EL (cell line): ENCODE measurements at regions not wholly inside any gene's neighbourhood (a gene's known extent, or its start where the extent isn't known, plus 50 kb on each side); places are given as distances from the start of the nearest gene placed in this dataset.
"Not testable (repeated sequence)": the region's sequence is repeated elsewhere in the genome, so short reads cannot be mapped to it uniquely, and the experiment has no call there.

Experiments
- DNase-seq: peaks from one replicate; pipeline ENCODE4 v3.0.0-alpha.2; 2016

GRCh38 chr4:123605797-123606196 lies 209.2 kb downstream of the SPRY1 start:
- not testable (repeated sequence) for DNase-seq

DNA sequence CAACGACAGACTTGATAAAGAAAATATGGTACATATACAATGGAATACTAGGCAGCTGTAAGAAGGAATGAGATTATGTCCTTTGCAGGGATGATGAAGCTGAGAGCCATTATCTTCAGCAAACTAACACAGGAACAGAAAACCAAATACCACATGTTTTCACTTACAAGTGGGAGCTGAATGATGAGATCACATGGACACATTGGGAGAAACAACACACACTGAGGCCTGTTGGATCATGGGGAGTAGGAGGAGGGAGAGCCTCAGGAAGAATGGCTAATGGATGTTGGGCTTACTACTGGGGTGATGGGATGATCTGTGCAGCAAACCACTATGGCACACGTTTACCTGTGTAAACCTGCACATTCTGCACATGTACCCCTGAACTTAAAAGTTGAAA lies 209.7 kb downstream of the SPRY1 start:
- no peak for DNase-seq

GRCh38 chr4:123606946-123607542 lies 210.4 kb downstream of the SPRY1 start:
- no peak for DNase-seq

GRCh38 chr4:123609829-123610228 lies 213.2 kb downstream of the SPRY1 start:
- DNase-seq: no peak

- DNase-seq: no peak
Measured at GRCh38 chr4:123613586-123614344, 217.2 kb downstream of the SPRY1 start.

DNA sequence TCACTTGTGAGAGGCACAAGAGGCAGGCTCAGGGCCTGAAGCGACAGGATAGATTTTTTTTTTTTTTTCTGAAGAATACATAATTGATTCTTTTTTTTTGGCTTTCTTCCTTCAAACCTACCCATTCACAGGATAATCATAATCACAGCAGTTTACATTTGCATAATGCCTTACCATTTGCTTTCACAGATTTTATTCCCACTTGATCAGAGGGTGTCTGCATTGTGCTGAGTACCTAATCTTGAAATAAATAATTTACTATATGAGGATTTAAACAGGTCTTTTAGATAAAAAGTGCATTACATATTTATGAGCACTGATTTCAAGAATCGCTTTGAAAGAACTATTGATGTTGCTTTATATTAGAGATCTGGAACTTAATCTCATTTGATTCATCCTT lies 219.3 kb downstream of the SPRY1 start:
- no peak for DNase-seq

DNA sequence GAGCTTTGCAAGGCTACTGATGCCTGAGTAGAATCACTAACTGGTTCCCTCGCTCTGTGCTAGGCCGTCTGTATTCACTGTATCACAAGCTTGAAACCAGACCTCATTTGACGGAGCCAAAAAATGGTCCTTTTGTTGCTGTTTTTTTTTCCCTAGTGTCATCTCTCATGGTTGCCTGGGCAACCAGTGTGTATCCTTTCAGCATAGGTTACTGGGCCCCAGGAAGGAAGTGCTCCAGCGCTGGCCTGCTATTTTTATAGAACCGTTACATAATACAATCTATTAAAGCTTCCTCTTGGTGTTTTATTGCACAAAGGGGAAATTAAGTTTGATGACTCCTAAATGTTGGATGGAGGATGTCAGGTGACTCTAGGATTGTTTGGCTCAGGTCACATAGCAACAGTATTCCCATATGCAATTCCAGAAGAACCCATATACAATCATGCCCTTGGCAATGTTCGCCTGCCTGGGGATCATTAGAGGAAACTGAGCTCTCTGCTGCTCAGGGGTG lies 220.4 kb downstream of the SPRY1 start:
- DNase-seq: no peak

- no peak for DNase-seq
Measured at GRCh38 chr4:123617791-123618190, 221.2 kb downstream of the SPRY1 start.

- no peak for DNase-seq
Measured at GRCh38 chr4:123618606-123619005, 222.0 kb downstream of the SPRY1 start.

DNA sequence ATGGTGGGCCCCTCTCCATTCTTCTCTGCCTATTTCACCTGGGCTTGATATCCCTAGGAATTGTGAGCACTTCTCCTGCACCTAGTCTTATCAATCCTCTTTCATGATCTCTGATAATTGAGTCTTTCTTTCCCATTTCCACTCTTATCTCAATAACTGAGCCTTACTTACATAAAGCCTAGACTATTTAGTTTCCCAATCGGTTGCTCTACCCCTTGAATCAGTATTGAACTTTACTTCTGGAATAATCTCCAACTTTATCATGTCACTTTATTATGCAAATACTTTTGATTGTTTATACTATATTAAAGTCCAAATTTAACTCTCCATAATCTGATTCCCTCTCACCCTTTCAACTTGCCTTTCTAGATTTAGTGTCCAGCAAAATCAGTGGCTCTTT lies 222.7 kb downstream of the SPRY1 start:
- no peak for DNase-seq

DNA sequence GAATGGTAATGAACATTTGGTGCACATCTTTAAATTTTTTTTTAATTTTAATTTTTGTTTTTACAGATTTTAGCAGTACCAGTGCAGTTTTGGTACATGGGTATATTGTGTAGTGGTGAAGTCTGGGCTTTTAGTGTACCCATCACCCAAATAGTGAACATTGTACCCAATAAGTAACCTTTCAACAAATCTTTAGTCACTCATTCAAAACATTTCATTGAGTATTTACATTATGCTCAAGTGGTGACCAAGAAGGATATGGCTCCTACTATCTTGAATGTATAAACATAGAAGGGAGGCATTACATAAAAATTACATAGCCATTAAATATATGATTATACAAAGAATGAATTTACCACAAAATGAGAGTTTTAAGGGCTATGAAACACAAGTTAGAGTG lies 223.3 kb downstream of the SPRY1 start:
- DNase-seq: no peak

DNA sequence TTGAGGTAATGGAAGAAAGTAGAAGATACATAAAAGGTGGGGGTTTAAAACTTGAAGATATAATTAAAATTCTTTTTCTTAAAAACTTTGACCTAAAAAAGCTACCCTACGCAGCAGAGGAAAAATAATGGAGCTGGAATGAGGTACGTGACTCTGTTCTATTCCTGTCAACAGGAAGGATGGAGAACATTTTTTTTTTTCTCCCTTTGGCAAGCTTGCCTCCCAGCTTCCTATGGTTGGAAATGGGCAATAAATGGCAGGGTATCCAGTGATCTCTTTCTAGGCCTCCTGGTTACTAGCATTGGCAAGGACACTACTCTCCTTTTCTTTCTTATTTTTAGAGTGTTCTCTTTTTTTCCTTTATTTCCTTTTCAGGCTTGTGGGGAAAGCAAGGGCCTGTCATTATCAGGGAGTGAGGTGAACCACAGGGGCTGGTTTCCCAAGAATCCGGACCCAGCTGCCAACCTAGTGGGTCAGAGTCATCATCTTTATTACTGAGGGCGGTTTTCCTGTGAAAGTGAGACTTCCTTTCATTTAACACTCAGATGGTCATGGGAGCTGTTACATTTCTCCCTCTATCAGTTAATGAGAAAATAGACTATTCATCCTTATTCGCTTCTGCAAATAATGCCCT lies 224.6 kb downstream of the SPRY1 start:
- no peak for DNase-seq

GRCh38 chr4:123622572-123622971 lies 226.0 kb downstream of the SPRY1 start:
- DNase-seq: no peak

DNA sequence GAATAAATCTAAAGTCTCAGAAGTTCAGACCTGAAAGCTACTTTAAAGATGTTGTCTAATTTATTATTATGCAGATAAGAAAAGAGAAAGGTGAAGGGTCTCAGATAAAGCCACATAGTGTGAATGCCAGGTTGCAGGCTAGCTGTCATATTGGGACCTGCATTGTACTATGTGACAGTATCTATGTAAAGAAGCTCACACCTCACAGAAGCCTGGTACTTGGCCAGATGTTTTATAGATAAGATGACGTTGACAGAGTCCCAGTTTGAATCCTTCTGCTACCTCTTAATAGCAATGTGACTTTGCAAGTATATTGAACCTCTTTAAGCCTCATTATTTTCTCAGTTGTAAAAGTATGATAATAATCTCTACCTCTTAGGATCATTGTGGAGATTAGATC lies 227.0 kb downstream of the SPRY1 start:
- no peak for DNase-seq

DNA sequence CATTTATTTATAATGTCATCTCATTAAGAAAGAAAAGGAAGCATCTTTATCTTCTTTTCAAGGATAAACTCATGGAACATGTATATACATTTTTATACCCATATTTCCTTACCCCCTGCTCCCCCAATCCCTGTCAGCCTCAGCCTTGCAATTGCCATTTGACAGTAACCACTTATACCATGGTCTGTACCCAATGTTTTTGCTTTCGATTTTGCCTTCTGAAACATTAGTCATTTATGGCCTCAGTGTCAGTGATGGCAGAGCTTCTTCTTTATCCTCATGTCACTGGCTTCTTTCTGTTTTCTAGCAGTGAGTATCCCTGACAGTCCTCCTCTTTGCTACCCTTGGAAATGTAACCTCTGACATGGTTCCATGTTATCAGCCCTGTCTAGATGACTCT lies 228.4 kb downstream of the SPRY1 start:
- peak; percentile 6 for DNase-seq

GRCh38 chr4:123628288-123628687 lies 231.7 kb downstream of the SPRY1 start:
- DNase-seq: no peak

- no peak for DNase-seq
Measured at GRCh38 chr4:123631786-123632692, 235.4 kb downstream of the SPRY1 start.

- DNase-seq: no peak
Measured at GRCh38 chr4:123632693-123633030, 236.1 kb downstream of the SPRY1 start.

DNA sequence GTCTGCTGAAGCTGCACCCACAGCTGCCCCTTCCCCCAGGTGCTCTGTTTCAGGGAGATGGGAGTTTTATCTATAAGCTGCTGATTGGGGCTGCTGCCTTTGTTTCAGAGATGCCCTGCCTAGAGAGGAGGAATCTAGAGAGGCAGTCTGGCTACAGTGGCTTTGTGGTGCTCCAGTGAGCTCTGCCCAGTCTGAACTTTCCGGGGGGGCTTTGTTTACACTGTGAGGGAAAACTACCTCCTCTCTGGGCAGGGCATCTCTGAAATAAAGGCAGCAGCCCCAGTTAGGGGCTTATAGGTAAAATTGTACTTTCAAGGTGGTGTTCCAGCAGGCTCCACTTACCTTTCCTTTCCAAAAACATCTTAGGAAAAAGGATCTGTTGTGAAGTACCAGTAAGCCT lies 242.2 kb downstream of the SPRY1 start:
- DNase-seq: no peak

DNA sequence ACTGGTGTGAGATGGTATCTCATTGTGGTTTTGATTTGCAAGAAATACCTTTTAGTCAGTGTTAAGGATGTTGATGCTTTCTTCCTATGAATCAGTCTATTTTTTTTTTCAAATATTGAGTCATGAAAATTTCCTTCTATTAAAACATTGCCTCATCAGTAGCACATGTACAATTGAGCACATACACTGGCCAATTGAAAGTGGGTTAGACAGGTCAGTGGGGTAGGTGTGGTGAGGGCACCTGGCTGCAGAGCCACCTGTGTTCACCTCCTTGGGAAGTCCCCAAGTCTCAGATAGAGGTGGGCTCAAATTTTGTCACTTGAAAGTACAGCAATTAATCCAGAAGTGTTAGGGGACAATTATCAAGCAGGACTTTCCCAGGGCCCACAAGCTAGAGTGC lies 243.7 kb downstream of the SPRY1 start:
- DNase-seq: peak; percentile 40

GRCh38 chr4:123640824-123641223 lies 244.2 kb downstream of the SPRY1 start:
- DNase-seq: no peak

- DNase-seq: no peak
Measured at GRCh38 chr4:123643691-123644090, 247.1 kb downstream of the SPRY1 start.

GRCh38 chr4:123649250-123649644 lies 252.7 kb downstream of the SPRY1 start:
- no peak for DNase-seq
